22Rv1 (cell line): ENCODE measurements at regions not wholly inside any gene's neighbourhood (a gene's known extent, or its start where the extent isn't known, plus 50 kb on each side); places are given as distances from the start of the nearest gene placed in this dataset.

ENCODE experiments used
- H3K27ac ChIP-seq: fragments of 450-650 bp; 2 replicates; pipeline ENCODE4 v1.5.1; 2017
- ZFX ChIP-seq: fragments of 450-650 bp; IDR thresholded peaks from 2 replicates; pipeline ENCODE4 v1.6.1; 2017; ENCODE audit warnings: antibody characterized with exemption, borderline replicate concordance
- TF ChIP-seq, protein P1 (sequence below): fragments of 450-650 bp; IDR thresholded peaks from 2 replicates; pipeline ENCODE4 v1.5.1; 2017; ENCODE audit warnings: mild to moderate bottlenecking

DNA sequence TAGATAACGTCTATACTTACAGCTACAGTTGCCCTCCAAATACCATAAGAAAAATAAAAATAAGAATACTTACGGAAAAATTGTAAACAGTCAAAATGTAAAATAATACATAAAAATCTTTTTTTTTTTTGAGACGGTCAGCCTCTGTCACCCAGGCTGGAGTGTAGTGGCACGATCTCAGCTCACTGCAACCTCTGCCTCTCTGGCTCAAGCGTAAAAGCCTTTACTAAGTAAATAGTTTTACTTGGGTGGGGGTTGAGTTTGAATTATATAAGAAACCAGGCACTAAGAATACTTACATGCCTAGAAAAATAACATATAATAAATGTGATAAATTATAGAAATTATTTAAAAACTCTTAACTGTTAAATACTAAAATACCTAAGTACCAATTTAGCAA is 1413.0 kb upstream of the PRR20A start:
- H3K27ac ChIP-seq, result no peak overlapping the region
- no peak for TF ChIP-seq ZFX
- TF ChIP-seq, protein P1, sequence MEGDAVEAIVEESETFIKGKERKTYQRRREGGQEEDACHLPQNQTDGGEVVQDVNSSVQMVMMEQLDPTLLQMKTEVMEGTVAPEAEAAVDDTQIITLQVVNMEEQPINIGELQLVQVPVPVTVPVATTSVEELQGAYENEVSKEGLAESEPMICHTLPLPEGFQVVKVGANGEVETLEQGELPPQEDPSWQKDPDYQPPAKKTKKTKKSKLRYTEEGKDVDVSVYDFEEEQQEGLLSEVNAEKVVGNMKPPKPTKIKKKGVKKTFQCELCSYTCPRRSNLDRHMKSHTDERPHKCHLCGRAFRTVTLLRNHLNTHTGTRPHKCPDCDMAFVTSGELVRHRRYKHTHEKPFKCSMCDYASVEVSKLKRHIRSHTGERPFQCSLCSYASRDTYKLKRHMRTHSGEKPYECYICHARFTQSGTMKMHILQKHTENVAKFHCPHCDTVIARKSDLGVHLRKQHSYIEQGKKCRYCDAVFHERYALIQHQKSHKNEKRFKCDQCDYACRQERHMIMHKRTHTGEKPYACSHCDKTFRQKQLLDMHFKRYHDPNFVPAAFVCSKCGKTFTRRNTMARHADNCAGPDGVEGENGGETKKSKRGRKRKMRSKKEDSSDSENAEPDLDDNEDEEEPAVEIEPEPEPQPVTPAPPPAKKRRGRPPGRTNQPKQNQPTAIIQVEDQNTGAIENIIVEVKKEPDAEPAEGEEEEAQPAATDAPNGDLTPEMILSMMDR, result no peak

DNA sequence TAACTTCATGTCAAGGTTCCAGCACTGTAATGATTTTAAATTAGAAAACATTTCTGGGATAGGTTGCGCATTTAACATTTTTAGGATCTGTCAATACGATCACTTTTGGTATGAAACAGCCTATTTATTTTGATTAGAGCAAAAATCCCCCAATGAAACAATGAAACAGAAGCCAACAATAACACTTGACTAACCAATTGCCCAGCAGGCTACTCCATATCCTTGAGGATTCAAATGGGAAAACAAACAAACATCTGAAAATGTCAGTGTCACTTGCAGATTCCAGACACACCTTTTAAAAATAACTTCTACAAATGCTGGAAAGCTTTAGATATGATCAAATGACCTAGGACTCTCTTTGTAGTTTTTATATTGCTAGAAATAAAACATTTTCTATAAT is 1412.5 kb upstream of the PRR20A start:
- no peak overlapping the region for H3K27ac ChIP-seq
- no peak for TF ChIP-seq ZFX

DNA sequence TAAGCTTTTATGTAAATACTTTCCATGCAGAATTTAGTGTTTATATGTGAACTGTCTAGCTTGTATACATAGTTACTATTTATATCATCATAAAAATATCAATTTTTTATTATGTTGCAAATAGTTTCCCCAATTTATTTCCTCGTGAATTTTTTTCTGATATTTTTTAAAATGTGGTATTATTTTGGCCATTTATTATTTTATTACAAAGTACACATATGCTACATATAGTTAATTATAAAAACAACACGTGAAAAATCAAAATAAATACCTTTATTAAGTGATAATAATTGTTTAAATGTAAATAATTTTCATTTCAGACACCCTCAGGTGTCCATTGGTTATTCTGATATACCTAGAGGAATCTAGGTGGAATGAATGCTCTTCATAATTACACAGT is 1394.9 kb upstream of the PRR20A start:
- TF ChIP-seq ZFX, result no peak
- TF ChIP-seq, protein P1, result no peak

DNA sequence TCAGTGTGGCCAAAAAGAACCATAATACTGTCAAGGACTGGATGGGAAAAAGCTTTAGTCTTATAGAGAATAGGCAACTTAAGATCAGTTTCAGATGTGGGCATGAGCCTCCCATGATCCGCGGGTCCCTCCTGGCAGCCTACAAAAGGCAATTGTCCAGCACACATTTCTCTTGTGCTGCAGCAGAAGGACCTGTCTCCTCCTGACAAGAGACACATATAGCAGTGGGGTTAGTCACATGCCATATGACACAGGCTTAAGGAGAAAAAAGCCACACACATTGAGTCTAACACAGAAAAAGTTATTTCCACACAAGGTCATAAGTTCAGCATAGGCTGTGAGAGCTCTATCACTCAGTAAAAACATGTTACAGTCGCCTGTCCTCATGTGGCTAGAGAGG is 1378.7 kb upstream of the PRR20A start:
- no peak overlapping the region for H3K27ac ChIP-seq
- no peak for TF ChIP-seq ZFX
- TF ChIP-seq, protein P1, result no peak

More for the DNA sequence above, 1394.9 kb upstream of the PRR20A start:
- H3K27ac ChIP-seq, result no peak overlapping the region

DNA sequence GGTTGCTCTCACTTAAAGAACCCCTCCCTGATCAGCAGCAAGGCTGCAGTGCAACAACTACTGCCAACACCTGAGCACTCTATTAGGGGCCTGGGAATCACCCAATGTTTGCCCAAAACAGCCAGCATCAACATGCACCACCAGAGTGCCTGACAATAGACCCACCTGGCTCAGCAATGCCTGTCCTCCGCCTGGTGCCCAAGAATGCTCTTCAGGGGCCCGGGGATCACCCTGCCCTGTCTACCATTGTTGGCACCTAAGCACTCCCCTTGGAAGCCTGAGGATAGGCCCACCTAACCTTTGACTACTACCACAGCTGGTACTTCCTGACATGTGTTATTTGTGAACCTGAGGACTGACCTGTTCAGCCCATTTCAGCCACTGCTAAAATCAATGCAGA is 1363.1 kb upstream of the PRR20A start:
- H3K27ac ChIP-seq, result no peak overlapping the region
- TF ChIP-seq ZFX, result no peak
- TF ChIP-seq, protein P1, result no peak

DNA sequence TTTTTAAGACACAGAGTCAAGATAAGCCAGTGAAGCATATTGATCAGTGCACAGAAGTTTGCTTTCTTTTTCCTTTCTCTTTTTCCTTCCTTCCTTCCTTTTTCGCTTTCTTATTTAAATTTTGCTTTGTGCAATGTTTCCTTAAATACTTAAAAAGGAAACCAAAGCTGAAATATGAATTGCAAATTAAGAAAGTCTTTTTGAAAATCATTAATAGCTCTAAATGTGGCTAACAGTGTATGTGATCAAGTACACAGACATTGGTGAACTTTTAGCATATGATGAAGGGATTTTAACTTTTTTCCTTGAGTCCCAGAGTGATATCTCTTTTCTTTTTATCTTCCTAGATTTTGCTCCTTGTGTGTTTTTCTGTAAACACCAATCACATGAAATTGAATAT is 1356.9 kb upstream of the PRR20A start:
- H3K27ac ChIP-seq, result no peak overlapping the region
- TF ChIP-seq ZFX, result no peak
- TF ChIP-seq, protein P1, result no peak

DNA sequence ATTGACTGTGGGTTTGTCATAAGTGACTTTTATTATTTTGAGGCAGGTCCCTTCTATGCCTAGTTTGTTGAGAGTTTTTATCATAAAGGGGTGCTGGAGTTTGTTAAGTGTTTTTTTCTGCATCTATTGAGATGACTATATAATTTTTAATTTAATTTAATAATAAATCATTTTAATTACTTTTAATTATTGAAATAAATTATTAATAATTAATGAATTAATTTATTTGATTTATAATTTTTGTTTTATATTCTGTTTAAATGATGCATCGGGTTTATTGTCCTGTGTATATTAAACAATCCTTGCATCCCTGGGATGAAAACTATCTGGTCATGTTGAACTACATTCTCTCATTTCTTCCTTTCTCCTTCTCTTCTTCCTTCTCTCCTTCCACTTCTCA is 1352.2 kb upstream of the PRR20A start:
- TF ChIP-seq, protein P1, result no peak
- TF ChIP-seq ZFX, result no peak
- no peak overlapping the region for H3K27ac ChIP-seq

DNA sequence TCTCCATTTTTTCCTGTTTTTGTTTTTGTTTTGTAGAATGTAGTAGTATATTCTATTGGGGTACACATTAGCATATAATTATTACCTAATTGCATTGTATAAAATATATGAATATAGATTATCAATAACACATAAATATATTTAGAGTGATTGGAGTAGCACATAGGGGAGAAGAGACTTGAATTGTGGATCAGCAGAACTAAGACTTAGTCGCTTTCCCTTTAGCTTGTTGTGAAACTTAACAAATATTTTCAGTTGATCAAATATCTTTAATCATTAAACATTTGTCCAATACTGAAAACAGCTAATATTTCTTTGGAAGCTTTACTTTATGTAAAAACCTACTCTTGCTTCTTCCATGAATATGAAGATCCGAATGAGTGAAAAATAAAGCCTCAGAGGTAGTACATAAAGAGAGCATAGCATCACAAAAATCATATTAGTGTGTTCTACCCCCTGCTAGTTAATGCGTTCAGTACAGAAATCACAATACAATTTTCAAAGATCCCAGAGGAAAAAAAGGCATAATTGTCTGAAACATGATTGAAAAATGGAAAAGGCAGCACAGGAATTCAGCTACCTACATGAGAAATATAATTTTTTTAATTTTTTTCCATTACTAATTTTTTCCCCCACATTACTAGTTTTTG is 1348.0 kb upstream of the PRR20A start:
- TF ChIP-seq, protein P1, result no peak
- TF ChIP-seq ZFX, result no peak
- H3K27ac ChIP-seq, result no peak overlapping the region
